IMR-90 (cell line): ENCODE measurements at regions not wholly inside any gene's neighbourhood (a gene's known extent, or its start where the extent isn't known, plus 50 kb on each side); places are given as distances from the start of the nearest gene placed in this dataset.

Experiments used
- BHLHE40 ChIP-seq: fragments of 150-350 bp; IDR thresholded peaks from 2 replicates; pipeline ENCODE4 v1.6.1; 2016; ENCODE audit warnings: mild to moderate bottlenecking, low read depth, low read length
- CEBPB ChIP-seq: IDR thresholded peaks from 2 replicates; pipeline ENCODE4 v1.6.1; 2012; ENCODE audit warnings: low read depth, low read length, improper control_type of control experiment
- CTCF ChIP-seq: conservative IDR thresholded peaks from 2 replicates; pipeline ENCODE4 v1.5.1; 2012; ENCODE audit warnings: mild to moderate bottlenecking, low read depth, low read length, improper control_type of control experiment
- MAFK ChIP-seq: IDR thresholded peaks from 2 replicates; pipeline ENCODE4 v1.6.1; 2012; ENCODE audit warnings: low read depth, low read length, improper control_type of control experiment
- MXI1 ChIP-seq: IDR thresholded peaks from 2 replicates; pipeline ENCODE4 v1.6.1; 2012; ENCODE audit warnings: low read depth, mild to moderate bottlenecking, low read length, moderate library complexity, borderline replicate concordance
- NFE2L2 ChIP-seq: fragments of 150-350 bp; IDR thresholded peaks from 2 replicates; pipeline ENCODE4 v1.6.1; 2016; ENCODE audit warnings: low read depth, mild to moderate bottlenecking, low read length
- POLR2A ChIP-seq: IDR thresholded peaks from 2 replicates; pipeline ENCODE4 v1.6.1; 2012; ENCODE audit warnings: mild to moderate bottlenecking, low read depth, low read length
- RAD21 ChIP-seq: IDR thresholded peaks from 2 replicates; pipeline ENCODE4 v1.6.1; 2012; ENCODE audit warnings: low read length, improper control_type of control experiment
- RCOR1 ChIP-seq: IDR thresholded peaks from 2 replicates; pipeline ENCODE4 v1.6.1; 2012; ENCODE audit warnings: mild to moderate bottlenecking, low read length, improper control_type of control experiment; ENCODE audit not compliant: insufficient replicate concordance
- SMC3 ChIP-seq: fragments of 150-350 bp; IDR thresholded peaks from 2 replicates; pipeline ENCODE4 v1.6.1; 2016; ENCODE audit warnings: low read depth, mild to moderate bottlenecking, antibody characterized with exemption, low read length, moderate library complexity
- USF2 ChIP-seq: fragments of 150-350 bp; IDR thresholded peaks from 2 replicates; pipeline ENCODE4 v1.6.1; 2017; ENCODE audit warnings: mild to moderate bottlenecking, antibody characterized with exemption, low read length, low read depth
- TF ChIP-seq, protein P1 (sequence below): fragments of 150-350 bp; IDR thresholded peaks from 2 replicates; pipeline ENCODE4 v1.6.1; 2016; ENCODE audit warnings: low read depth, mild to moderate bottlenecking, low read length, moderate library complexity, borderline replicate concordance

GRCh38 chr1:157916887-157917570, 75.4 kb upstream of the CD5L start:
- TF ChIP-seq CTCF (no peak), POLR2A (no peak), BHLHE40 (no peak), USF2 (no peak), CEBPB (no peak), MAFK (no peak), RCOR1 (no peak), NFE2L2 (no peak), MXI1 (no peak), RAD21 (no peak), SMC3 (no peak)
- TF ChIP-seq, protein P1, sequence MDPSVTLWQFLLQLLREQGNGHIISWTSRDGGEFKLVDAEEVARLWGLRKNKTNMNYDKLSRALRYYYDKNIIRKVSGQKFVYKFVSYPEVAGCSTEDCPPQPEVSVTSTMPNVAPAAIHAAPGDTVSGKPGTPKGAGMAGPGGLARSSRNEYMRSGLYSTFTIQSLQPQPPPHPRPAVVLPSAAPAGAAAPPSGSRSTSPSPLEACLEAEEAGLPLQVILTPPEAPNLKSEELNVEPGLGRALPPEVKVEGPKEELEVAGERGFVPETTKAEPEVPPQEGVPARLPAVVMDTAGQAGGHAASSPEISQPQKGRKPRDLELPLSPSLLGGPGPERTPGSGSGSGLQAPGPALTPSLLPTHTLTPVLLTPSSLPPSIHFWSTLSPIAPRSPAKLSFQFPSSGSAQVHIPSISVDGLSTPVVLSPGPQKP = no peak
